Nephron progenitor cell (in vitro differentiated cells): ENCODE measurements at regions not wholly inside any gene's neighbourhood (a gene's known extent, or its start where the extent isn't known, plus 50 kb on each side); places are given as distances from the start of the nearest gene placed in this dataset.

Source experiments
- DNase-seq: peaks from one replicate; pipeline ENCODE4 v3.0.0; 2021
- H3K27ac Mint-ChIP-seq: 2 replicates; pipeline ENCODE4 v1.8.0; 2021; ENCODE audit warnings: mild to moderate bottlenecking, moderate library complexity, mixed read lengths
- H3K27me3 Mint-ChIP-seq: 2 replicates; pipeline ENCODE4 v1.8.0; 2021; ENCODE audit warnings: mild to moderate bottlenecking, low read depth, mixed read lengths; ENCODE audit not compliant: poor library complexity
- H3K36me3 Mint-ChIP-seq: 2 replicates; pipeline ENCODE4 v1.8.0; 2021; ENCODE audit warnings: low read depth, mixed read lengths
- H3K4me1 Mint-ChIP-seq: 2 replicates; pipeline ENCODE4 v1.8.0; 2021; ENCODE audit warnings: mixed read lengths
- H3K4me3 Mint-ChIP-seq: 2 replicates; pipeline ENCODE4 v1.8.0; 2021; ENCODE audit warnings: mild to moderate bottlenecking, moderate library complexity, mixed read lengths
- H3K9me3 Mint-ChIP-seq: 2 replicates; pipeline ENCODE4 v1.8.0; 2021; ENCODE audit warnings: mild to moderate bottlenecking, moderate library complexity, mixed read lengths
- TF ChIP-seq, protein P1 (sequence below): fragments of 200-600 bp; sonication (generic); IDR thresholded peaks from 2 replicates; pipeline ENCODE4 v1.5.0; 2021; ENCODE audit warnings: antibody characterized with exemption

DNA sequence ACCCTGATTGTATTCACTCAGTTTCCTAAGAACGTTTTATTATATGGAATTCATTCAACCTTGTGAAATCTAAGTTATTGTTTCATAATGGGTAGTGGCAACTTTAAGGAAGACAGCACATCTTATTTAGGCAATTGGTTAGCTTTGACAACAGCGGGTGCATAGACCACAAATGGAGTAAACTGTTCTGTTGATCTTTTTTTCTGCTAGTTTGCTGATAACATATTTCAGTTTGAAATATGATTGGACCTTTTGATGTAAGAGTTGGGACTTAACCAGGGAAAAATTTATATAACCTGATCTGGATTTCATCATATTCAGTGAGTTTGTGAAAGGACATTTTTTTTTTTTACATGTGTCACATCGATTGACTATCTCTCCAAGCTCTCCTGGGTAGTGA, 151.7 kb downstream of the HLX start:
- Mint-ChIP-seq H3K27me3 (peaks cover 4% of the 10 kb centered on the region), H3K4me1 (peaks cover 15% of the 10 kb centered on the region), H3K4me3 (no peak overlapping the region), H3K27ac (no peak overlapping the region), H3K36me3 (no peaks in the 10 kb centered on the region), H3K9me3 (no peaks in the 10 kb centered on the region)
- no peak for DNase-seq
- TF ChIP-seq, protein P1, sequence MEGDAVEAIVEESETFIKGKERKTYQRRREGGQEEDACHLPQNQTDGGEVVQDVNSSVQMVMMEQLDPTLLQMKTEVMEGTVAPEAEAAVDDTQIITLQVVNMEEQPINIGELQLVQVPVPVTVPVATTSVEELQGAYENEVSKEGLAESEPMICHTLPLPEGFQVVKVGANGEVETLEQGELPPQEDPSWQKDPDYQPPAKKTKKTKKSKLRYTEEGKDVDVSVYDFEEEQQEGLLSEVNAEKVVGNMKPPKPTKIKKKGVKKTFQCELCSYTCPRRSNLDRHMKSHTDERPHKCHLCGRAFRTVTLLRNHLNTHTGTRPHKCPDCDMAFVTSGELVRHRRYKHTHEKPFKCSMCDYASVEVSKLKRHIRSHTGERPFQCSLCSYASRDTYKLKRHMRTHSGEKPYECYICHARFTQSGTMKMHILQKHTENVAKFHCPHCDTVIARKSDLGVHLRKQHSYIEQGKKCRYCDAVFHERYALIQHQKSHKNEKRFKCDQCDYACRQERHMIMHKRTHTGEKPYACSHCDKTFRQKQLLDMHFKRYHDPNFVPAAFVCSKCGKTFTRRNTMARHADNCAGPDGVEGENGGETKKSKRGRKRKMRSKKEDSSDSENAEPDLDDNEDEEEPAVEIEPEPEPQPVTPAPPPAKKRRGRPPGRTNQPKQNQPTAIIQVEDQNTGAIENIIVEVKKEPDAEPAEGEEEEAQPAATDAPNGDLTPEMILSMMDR: no peak

GRCh38 chr1:221031458-221032203, 152.4 kb downstream of the HLX start:
- TF ChIP-seq, protein P1: no peak
- Mint-ChIP-seq H3K27ac (no peak overlapping the region), H3K4me1 (peaks cover 15% of the 10 kb centered on the region), H3K4me3 (no peak overlapping the region), H3K27me3 (peaks cover 4% of the 10 kb centered on the region), H3K9me3 (no peaks in the 10 kb centered on the region), H3K36me3 (no peaks in the 10 kb centered on the region)
- no peak for DNase-seq

DNA sequence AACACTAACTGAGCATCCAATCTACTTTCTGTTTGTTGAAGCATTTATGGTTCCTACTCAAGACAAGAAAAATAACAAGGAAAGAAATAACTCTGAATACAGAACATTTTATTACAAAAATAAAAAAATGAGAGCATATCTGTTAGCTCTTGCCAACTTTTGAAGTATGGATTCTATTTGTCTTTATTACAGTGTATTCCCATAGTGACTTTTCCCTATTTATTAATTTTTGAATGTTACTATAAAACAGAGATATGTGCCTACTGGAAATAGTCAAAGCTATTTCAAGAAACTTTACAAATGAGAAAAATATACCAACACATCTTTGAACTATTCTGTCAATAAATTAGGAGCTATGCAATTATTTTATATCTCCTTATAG, 153.0 kb downstream of the HLX start:
- DNase-seq: no peak
- TF ChIP-seq, protein P1: no peak
- no peak overlapping the region for H3K27ac Mint-ChIP-seq
- H3K4me3 Mint-ChIP-seq: no peak overlapping the region
- peaks cover 4% of the 10 kb centered on the region for H3K27me3 Mint-ChIP-seq
- H3K36me3 Mint-ChIP-seq: no peaks in the 10 kb centered on the region
- H3K9me3 Mint-ChIP-seq: no peaks in the 10 kb centered on the region
- peaks cover 15% of the 10 kb centered on the region for H3K4me1 Mint-ChIP-seq

DNA sequence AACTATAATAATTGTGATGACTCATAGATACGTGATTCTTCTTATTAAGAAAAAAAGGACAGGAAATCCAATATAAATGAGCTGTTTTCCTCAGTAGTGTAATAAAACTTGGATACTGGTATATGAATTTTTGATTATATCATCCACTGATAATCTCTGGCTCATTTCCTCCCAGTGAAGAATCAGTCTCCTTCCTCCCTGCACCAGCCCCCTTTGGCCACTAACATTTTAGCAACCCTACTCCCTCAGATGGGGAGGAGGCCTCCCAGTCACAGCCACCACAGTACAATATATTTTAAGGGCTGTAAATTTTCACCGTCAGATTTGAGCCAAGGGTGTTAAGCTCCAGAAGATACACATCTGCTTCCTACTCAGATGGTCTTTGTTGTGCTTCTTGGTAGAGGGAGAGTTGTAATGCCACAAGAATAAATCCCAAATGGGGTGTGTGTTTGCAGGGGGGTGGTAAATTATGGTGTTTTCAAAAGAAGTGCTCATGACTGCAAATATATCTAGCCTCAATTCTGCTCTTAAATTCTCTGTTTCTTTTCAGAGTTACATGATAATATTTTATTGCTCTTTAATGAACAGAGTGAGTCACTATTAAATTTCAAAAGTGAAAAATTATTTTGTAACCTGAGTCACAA, 153.5 kb downstream of the HLX start:
- Mint-ChIP-seq H3K36me3 (no peaks in the 10 kb centered on the region), H3K9me3 (peaks cover 2% of the 10 kb centered on the region), H3K4me1 (peaks cover 15% of the 10 kb centered on the region), H3K4me3 (no peak overlapping the region), H3K27me3 (peaks cover 4% of the 10 kb centered on the region), H3K27ac (no peak overlapping the region)
- TF ChIP-seq, protein P1: peak; percentile 6
- no peak for DNase-seq

GRCh38 chr1:221035662-221036153, 156.5 kb downstream of the HLX start:
- TF ChIP-seq, protein P1: no peak
- H3K4me1 Mint-ChIP-seq: peaks cover 8% of the 10 kb centered on the region
- H3K4me3 Mint-ChIP-seq: no peak overlapping the region
- peaks cover 7% of the 10 kb centered on the region for H3K9me3 Mint-ChIP-seq
- H3K27ac Mint-ChIP-seq: no peak overlapping the region
- no peak for DNase-seq
- no peaks in the 10 kb centered on the region for H3K36me3 Mint-ChIP-seq
- H3K27me3 Mint-ChIP-seq: peaks cover 7% of the 10 kb centered on the region
